ENCODE measurements at regions not wholly inside any gene's neighbourhood (a gene's known extent, or its start where the extent isn't known, plus 50 kb on each side); places are given as distances from the start of the nearest gene placed in this dataset.

GRCh38 chr2:16817305-16818202 is 151.9 kb upstream of the CYRIA start:
- no peak for DNase-seq (ENCODE audit: low spot score)

- no peak for DNase-seq (ENCODE audit: low spot score)
Measured at GRCh38 chr2:16816522-16816921, 150.9 kb upstream of the CYRIA start.

- DNase-seq (ENCODE audit: low spot score), result no peak
Measured at GRCh38 chr2:16816016-16816415, 150.4 kb upstream of the CYRIA start.

- DNase-seq (ENCODE audit: low spot score), result peak; percentile 18
Measured at GRCh38 chr2:16813593-16813992, 148.0 kb upstream of the CYRIA start.

GRCh38 chr2:16798472-16798871 is 132.8 kb upstream of the CYRIA start:
- DNase-seq (ENCODE audit: low spot score), result no peak

- no peak for DNase-seq (ENCODE audit: low spot score)
Measured at GRCh38 chr2:16791496-16791895, 125.9 kb upstream of the CYRIA start.

- DNase-seq (ENCODE audit: low spot score), result no peak
Measured at GRCh38 chr2:16785149-16785548, 119.5 kb upstream of the CYRIA start.

GRCh38 chr2:16784652-16785051 is 119.0 kb upstream of the CYRIA start:
- no peak for DNase-seq (ENCODE audit: low spot score)

GRCh38 chr2:16777123-16777870 is 111.7 kb upstream of the CYRIA start:
- no peak for DNase-seq (ENCODE audit: low spot score)

- no peak for DNase-seq (ENCODE audit: low spot score)
Measured at GRCh38 chr2:16775899-16776231, 110.2 kb upstream of the CYRIA start.

- DNase-seq (ENCODE audit: low spot score), result peak; percentile 66
Measured at GRCh38 chr2:16774980-16775898, 109.6 kb upstream of the CYRIA start.

- no peak for DNase-seq (ENCODE audit: low spot score)
Measured at GRCh38 chr2:16774091-16774490, 108.5 kb upstream of the CYRIA start.

GRCh38 chr2:16773080-16773713 is 107.6 kb upstream of the CYRIA start:
- DNase-seq (ENCODE audit: low spot score), result peak; percentile 72

- DNase-seq (ENCODE audit: low spot score), result no peak
Measured at GRCh38 chr2:16767789-16768476, 102.3 kb upstream of the CYRIA start.

- no peak for DNase-seq (ENCODE audit: low spot score)
Measured at GRCh38 chr2:16765356-16765755, 99.7 kb upstream of the CYRIA start.

- DNase-seq (ENCODE audit: low spot score), result no peak
Measured at GRCh38 chr2:16764487-16764886, 98.9 kb upstream of the CYRIA start.

GRCh38 chr2:16763493-16763899 is 97.9 kb upstream of the CYRIA start:
- no peak for DNase-seq (ENCODE audit: low spot score)

- DNase-seq (ENCODE audit: low spot score), result no peak
Measured at GRCh38 chr2:16763056-16763455, 97.4 kb upstream of the CYRIA start.

GRCh38 chr2:16760426-16760825 is 94.8 kb upstream of the CYRIA start:
- DNase-seq (ENCODE audit: low spot score), result no peak

GRCh38 chr2:16756831-16757644 is 91.4 kb upstream of the CYRIA start:
- peak; percentile 78 for DNase-seq (ENCODE audit: low spot score)
